HepG2 (cell line): ENCODE measurements at regions not wholly inside any gene's neighbourhood (a gene's known extent, or its start where the extent isn't known, plus 50 kb on each side); places are given as distances from the start of the nearest gene placed in this dataset.

Experiments
- ATAC-seq: fragments of 200-7000 bp; cut with Tn5 transposase; 3 replicates; pipeline ENCODE4 v1.9.1; 2020; ENCODE audit warnings: mild to moderate bottlenecking, moderate library complexity
- BruUV-seq: library from RNA; stranded (reverse); fragments of 400-500 nt; replicated peaks from 2 replicates; lab custom pipeline; 2021; lab: Mats Ljungman, UMichigan
- CTCF ChIA-PET: fragments of 300-600 bp; formaldehyde crosslinking; extraction: SDS; loops from one replicate; lab custom pipeline; 2021; ENCODE audit warnings: low total read pairs, inconsistent platforms, low intra/inter-chr PET ratio; lab: Yijun Ruan, JAX
- POLR2A ChIA-PET: fragments of 350-600 bp; sonication (Branson Sonifier 250); formaldehyde crosslinking; loops from one replicate; lab custom pipeline; 2020; ENCODE audit warnings: antibody characterized with exemption, inconsistent platforms; lab: Yijun Ruan, JAX
- DNase-seq: peaks from one replicate; pipeline ENCODE4 v3.0.0-alpha.2; 2015; ENCODE audit warnings: low spot score
- FAIRE-seq: peaks from 3 replicates; lab custom pipeline; 2011; peaks lifted over from hg19 to GRCh38; lab: Jason Lieb, UNC
- H2AFZ ChIP-seq: one replicate; pipeline ENCODE4 v1.6.1; 2011; ENCODE audit warnings: low read length, inconsistent platforms
- H3K27ac ChIP-seq: fragments of 300-600 bp; 3 replicates; pipeline ENCODE4 v1.8.0; 2011; ENCODE audit warnings: mixed run types, mild to moderate bottlenecking, mixed read lengths, low read length, inconsistent platforms; ENCODE audit not compliant: insufficient read depth; ENCODE audit errors: extremely low read length
- H3K27me3 ChIP-seq, 2 experiments: fragments of 200-600 bp in 1 of 2; 2 replicates in 1 of 2; 3 replicates in 1 of 2; pipeline versions ENCODE4 v1.6.0 to v1.8.0; 2011; ENCODE audit warnings: low read length in 2 of 2, mild to moderate bottlenecking in 2 of 2, moderate library complexity in 2 of 2, inconsistent platforms in 1 of 2; ENCODE audit not compliant: insufficient read depth in 2 of 2, control insufficient read depth in 1 of 2
- H3K36me3 ChIP-seq, 2 experiments: fragments of 200-600 bp in 1 of 2; replicated peaks in 1 of 2; 2 replicates in 1 of 2; 3 replicates in 1 of 2; pipeline versions ENCODE4 v1.5.1 to v1.8.0; 2011; ENCODE audit warnings: low read length in 2 of 2, inconsistent platforms in 1 of 2; ENCODE audit not compliant: insufficient read depth in 2 of 2, control insufficient read depth in 1 of 2
- H3K4me1 ChIP-seq: 2 replicates; pipeline ENCODE4 v1.5.1; 2012; ENCODE audit warnings: low read length, inconsistent platforms; ENCODE audit not compliant: insufficient read depth
- H3K4me2 ChIP-seq: 2 replicates; pipeline ENCODE4 v1.6.0; 2011; ENCODE audit warnings: low read depth, low read length, inconsistent platforms
- H3K4me3 ChIP-seq, 3 experiments: fragments of 200-600 bp in 1 of 3; sonication (generic), shearing (Covaris generic) in 1 of 3; replicated peaks in 1 of 3; 2 replicates each; pipeline ENCODE4 v1.5.1; 2011 to 2016; ENCODE audit warnings: low read length in 3 of 3, inconsistent platforms in 2 of 3, low read depth in 2 of 3, mild to moderate bottlenecking in 2 of 3, control low read depth in 1 of 3, mixed read lengths in 1 of 3; ENCODE audit not compliant: insufficient read depth in 1 of 3
- H3K79me2 ChIP-seq: one replicate; pipeline ENCODE4 v1.6.1; 2011; ENCODE audit warnings: low read length, inconsistent platforms; ENCODE audit not compliant: insufficient read depth
- H3K9ac ChIP-seq: 2 replicates; pipeline ENCODE4 v1.6.0; 2011; ENCODE audit warnings: mild to moderate bottlenecking, low read depth, low read length, inconsistent platforms; ENCODE audit not compliant: insufficient read depth
- H3K9me3 ChIP-seq: 2 replicates; pipeline ENCODE4 v1.5.1; 2012; ENCODE audit warnings: mild to moderate bottlenecking, low read length
- H4K20me1 ChIP-seq: 2 replicates; pipeline ENCODE4 v1.6.0; 2011; ENCODE audit warnings: inconsistent platforms, mild to moderate bottlenecking, low read length, moderate library complexity; ENCODE audit not compliant: insufficient read depth
- BRD4 ChIP-seq: sonication (generic); formaldehyde crosslinking; IDR thresholded peaks from 2 replicates; pipeline ENCODE4 v1.4.0; 2020; ENCODE audit warnings: missing genetic modification reagents
- KLF13 ChIP-seq: sonication (generic); formaldehyde crosslinking; IDR thresholded peaks from 2 replicates; pipeline ENCODE4 v1.4.0; 2020; ENCODE audit warnings: mild to moderate bottlenecking, missing genetic modification reagents
- NR2F2 ChIP-seq: IDR thresholded peaks from 2 replicates; pipeline ENCODE4 v1.6.1; 2012; ENCODE audit warnings: low read depth, inconsistent platforms, borderline replicate concordance
- ZNF615 ChIP-seq: sonication (generic); formaldehyde crosslinking; IDR thresholded peaks from 2 replicates; pipeline ENCODE4 v1.5.0; 2020; ENCODE audit warnings: mild to moderate bottlenecking, missing genetic modification reagents, borderline replicate concordance
- ZNF619 ChIP-seq: sonication (generic); formaldehyde crosslinking; IDR thresholded peaks from 2 replicates; pipeline ENCODE4 v1.4.0; 2020; ENCODE audit warnings: mild to moderate bottlenecking, missing genetic modification reagents
- ZNF850 ChIP-seq: sonication (generic); formaldehyde crosslinking; conservative IDR thresholded peaks from 2 replicates; pipeline ENCODE4 v1.9.0; 2021; ENCODE audit warnings: mild to moderate bottlenecking, missing genetic modification reagents
- WGBS: methylation state at CpG from one replicate; pipeline ENCODE4 v1.1.6; 2017; ENCODE audit warnings: low lambda C conversion rate; 5-methylcytosine and 5-hydroxymethylcytosine counted together
- in situ Hi-C: cut with HindIII; loops from 2 replicates; pipeline ENCODE4 v1.10.0; 2017; ENCODE audit warnings: low pct_unique_long_range_greater_than_20kb; ENCODE audit not compliant: extremely low pct_ligation_motif_present
- intact Hi-C: fragments of 100-400 bp; cut with micrococcal nuclease; formaldehyde crosslinking; loops from one replicate; pipeline ENCODE4 v1.10.0; 2022; ENCODE audit not compliant: unreplicated experiment
- TF ChIP-seq, protein P1 (sequence below): IDR thresholded peaks from 2 replicates; pipeline ENCODE4 v1.6.1; 2016; ENCODE audit warnings: control low read depth
- TF ChIP-seq, protein P2 (sequence below): sonication (generic); formaldehyde crosslinking; IDR thresholded peaks from 2 replicates; pipeline ENCODE4 v1.4.0; 2020; ENCODE audit warnings: mild to moderate bottlenecking, missing genetic modification reagents

DNA sequence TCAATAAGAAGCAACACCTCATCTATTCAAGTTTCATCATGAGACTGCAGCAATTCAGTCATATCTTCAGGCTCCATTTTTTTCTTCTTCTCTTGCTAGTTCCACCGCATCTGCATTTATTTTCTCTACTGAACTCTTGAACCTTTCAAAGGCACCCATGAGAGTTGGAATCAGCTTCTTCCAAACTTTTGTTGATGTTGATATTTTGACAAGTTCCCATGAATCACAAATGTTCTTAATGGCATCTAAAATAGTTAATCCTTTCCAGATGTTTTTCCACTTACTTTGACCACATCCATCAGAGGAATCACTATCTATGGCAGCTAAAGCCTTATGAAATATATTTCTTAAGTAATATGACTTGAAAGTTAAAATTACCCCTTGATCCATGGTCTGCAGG, 434.3 kb downstream of the GPATCH2 start:
- FAIRE-seq (no peak), ATAC-seq (no peak)
- no peaks in the 10 kb centered on the region for H3K79me2 ChIP-seq
- H4K20me1 ChIP-seq = no peaks in the 10 kb centered on the region
- TF ChIP-seq ZNF615 = no peak
- TF ChIP-seq, protein P1, sequence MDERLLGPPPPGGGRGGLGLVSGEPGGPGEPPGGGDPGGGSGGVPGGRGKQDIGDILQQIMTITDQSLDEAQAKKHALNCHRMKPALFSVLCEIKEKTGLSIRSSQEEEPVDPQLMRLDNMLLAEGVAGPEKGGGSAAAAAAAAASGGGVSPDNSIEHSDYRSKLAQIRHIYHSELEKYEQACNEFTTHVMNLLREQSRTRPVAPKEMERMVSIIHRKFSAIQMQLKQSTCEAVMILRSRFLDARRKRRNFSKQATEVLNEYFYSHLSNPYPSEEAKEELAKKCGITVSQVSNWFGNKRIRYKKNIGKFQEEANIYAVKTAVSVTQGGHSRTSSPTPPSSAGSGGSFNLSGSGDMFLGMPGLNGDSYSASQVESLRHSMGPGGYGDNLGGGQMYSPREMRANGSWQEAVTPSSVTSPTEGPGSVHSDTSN (CRISPR knock-in tag) = no peak
- TF ChIP-seq, protein P2, sequence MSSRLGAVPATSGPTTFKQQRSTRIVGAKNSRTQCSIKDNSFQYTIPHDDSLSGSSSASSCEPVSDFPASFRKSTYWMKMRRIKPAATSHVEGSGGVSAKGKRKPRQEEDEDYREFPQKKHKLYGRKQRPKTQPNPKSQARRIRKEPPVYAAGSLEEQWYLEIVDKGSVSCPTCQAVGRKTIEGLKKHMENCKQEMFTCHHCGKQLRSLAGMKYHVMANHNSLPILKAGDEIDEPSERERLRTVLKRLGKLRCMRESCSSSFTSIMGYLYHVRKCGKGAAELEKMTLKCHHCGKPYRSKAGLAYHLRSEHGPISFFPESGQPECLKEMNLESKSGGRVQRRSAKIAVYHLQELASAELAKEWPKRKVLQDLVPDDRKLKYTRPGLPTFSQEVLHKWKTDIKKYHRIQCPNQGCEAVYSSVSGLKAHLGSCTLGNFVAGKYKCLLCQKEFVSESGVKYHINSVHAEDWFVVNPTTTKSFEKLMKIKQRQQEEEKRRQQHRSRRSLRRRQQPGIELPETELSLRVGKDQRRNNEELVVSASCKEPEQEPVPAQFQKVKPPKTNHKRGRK (CRISPR knock-in tag) = no peak
- TF ChIP-seq BRD4 (CRISPR knock-in tag) = no peak
- TF ChIP-seq, all 625 proteins: peak for 0
- no peak overlapping the region for H3K27ac ChIP-seq
- intact Hi-C loops (no loop called here), in situ Hi-C loops (no loop called here)
- H3K9me3 ChIP-seq = no peaks in the 10 kb centered on the region; the same call in 1 of the 2 replicates
- 25% methylated on average over 1 of the region's 1 CpG for WGBS
- no peaks in the 10 kb centered on the region for H3K4me1 ChIP-seq
- no peak for DNase-seq
- ChIA-PET CTCF (no interaction called here), POLR2A (no interaction called here)
- BruUV-seq = no TSS peak
- no peak overlapping the region for H2AFZ ChIP-seq
- no peaks in the 10 kb centered on the region for H3K36me3 ChIP-seq
- H3K4me3 ChIP-seq = no peak overlapping the region
- H3K27me3 ChIP-seq = no peaks in the 10 kb centered on the region
- H3K9ac ChIP-seq = no peak overlapping the region
- H3K4me2 ChIP-seq = no peak overlapping the region

DNA sequence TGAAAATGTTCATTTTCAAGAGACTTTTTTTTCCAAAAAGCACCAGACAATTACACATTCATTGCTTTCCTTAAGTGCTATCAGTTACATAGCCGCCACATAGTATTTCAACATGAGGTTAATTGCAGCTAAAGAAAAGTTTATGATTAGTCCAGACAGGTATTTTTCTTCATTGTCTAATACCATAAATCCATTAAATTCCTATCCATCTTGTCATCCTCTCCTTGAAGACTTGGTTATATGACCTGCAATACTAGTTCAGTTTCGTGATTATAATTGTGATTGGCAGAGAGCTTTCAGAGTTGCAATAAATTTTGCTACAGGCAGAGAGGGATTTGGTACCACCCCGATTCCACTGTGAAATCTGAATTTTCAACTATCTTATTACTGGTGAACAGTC, 437.7 kb downstream of the GPATCH2 start:
- no peaks in the 10 kb centered on the region for H3K79me2 ChIP-seq
- H3K9me3 ChIP-seq = peaks cover 20% of the 10 kb centered on the region
- H3K4me2 ChIP-seq = no peak overlapping the region
- H3K4me1 ChIP-seq = no peaks in the 10 kb centered on the region
- intact Hi-C loops = no loop called here
- H3K9ac ChIP-seq = no peak overlapping the region
- H4K20me1 ChIP-seq = no peaks in the 10 kb centered on the region
- no peaks in the 10 kb centered on the region for H3K27me3 ChIP-seq
- ChIA-PET CTCF (no interaction called here), POLR2A (no interaction called here)
- H3K4me3 ChIP-seq = no peak overlapping the region
- DNase-seq = no peak
- in situ Hi-C loops = no loop called here
- no peak for FAIRE-seq
- no peaks in the 10 kb centered on the region for H3K36me3 ChIP-seq
- WGBS = 4% methylated on average over 3 of the region's 3 CpGs
- BruUV-seq = no TSS peak
- H2AFZ ChIP-seq = no peak overlapping the region
- H3K27ac ChIP-seq = no peak overlapping the region
- TF ChIP-seq ZNF850 (CRISPR knock-in tag) (no peak), KLF13 (no peak), ZNF619 (no peak), NR2F2 (no peak)
- ATAC-seq = no peak
